BLaER1 treated with 17β-estradiol and CSF1 and Interleukin-3, amounts not matched to agents 10 nM and 100 nM (cell line): ENCODE measurements at regions not wholly inside any gene's neighbourhood (a gene's known extent, or its start where the extent isn't known, plus 50 kb on each side); places are given as distances from the start of the nearest gene placed in this dataset.

ENCODE experiments used
- H3K27ac ChIP-seq, 11 experiments: shearing (Covaris generic); formaldehyde crosslinking; 2 replicates each; pipeline ENCODE4 v1.8.1; 2022
- H3K27me3 ChIP-seq, 11 experiments: shearing (Covaris generic); formaldehyde crosslinking; 2 replicates each; pipeline ENCODE4 v1.8.1; 2022
- H3K36me3 ChIP-seq, 11 experiments: shearing (Covaris generic); formaldehyde crosslinking; 2 replicates each; pipeline ENCODE4 v1.8.1; 2022
- H3K4me1 ChIP-seq, 10 experiments: shearing (Covaris generic); formaldehyde crosslinking; 2 replicates each; pipeline ENCODE4 v1.8.1; 2022
- H3K4me2 ChIP-seq, 11 experiments: shearing (Covaris generic); formaldehyde crosslinking; 2 replicates each; pipeline ENCODE4 v1.8.1; 2022
- H3K4me3 ChIP-seq, 10 experiments: shearing (Covaris generic); formaldehyde crosslinking; 2 replicates each; pipeline ENCODE4 v1.8.1; 2022
- H3K9ac ChIP-seq, 11 experiments: shearing (Covaris generic); formaldehyde crosslinking; 2 replicates each; pipeline ENCODE4 v1.8.1; 2022
- H3K9me3 ChIP-seq, 11 experiments: shearing (Covaris generic); formaldehyde crosslinking; replicated peaks in 1 of 11; 2 replicates each; pipeline ENCODE4 v1.8.1; 2022
- H4K20me1 ChIP-seq, 11 experiments: shearing (Covaris generic); formaldehyde crosslinking; 2 replicates each; pipeline ENCODE4 v1.8.1; 2022
- Cebpa-rat ChIP-seq, 11 experiments: shearing (Covaris generic); IDR thresholded peaks; 2 replicates each; pipeline ENCODE4 v1.8.1; 2022

DNA sequence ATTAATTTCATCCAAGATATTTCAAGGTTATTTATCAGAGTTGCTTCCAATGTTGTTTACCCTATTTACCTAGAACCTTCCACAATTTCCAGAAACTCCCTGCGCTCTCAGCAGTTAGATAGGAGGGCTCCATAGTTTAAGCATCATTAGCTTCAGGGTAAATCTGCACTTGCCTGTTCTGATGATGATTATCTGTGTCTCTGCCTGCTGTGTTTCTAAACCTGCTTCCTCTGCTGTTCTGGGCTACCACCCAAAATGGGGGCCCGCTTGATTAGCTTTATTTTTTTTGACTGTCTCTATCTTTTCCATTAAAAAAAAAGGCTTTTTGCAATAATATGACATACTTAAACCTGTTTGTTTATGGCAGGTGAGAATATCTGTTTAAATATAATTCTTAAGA is 472.4 kb downstream of the DIPK2A start:
- Histone ChIP-seq H3K9ac (no peak overlapping the region), H3K27ac (no peak overlapping the region), H3K4me2 (no peak overlapping the region), H3K4me1 (no peaks in the 10 kb centered on the region), H3K36me3 (no peaks in the 10 kb centered on the region), H3K9me3 (no peaks in the 10 kb centered on the region), H3K27me3 (no peaks in the 10 kb centered on the region), H3K4me3 (no peak overlapping the region), H4K20me1 (no peaks in the 10 kb centered on the region)
- no peak for TF ChIP-seq Cebpa-rat (IDR thresholded peaks at IDR 0.05)

DNA sequence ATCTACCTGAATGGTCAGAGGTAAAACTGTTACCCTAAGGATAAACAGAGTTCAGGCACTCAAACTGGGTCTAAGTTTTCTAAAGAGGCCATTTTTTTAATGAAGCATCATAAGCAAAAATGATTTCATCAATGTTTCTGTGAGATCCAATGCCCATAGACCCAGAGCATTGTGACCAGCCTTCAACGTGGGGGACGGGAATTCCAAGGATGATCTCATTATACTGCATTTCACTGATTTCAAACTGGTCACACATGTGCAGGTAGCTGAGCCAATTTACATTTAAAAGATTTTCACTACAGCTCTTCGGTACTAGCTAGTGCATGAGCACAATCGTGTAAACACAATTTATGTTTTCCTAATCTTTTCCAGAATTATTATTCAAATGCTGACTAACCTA is 472.9 kb downstream of the DIPK2A start:
- H4K20me1 ChIP-seq = no peaks in the 10 kb centered on the region
- TF ChIP-seq Cebpa-rat (IDR thresholded peaks at IDR 0.05) = no peak
- no peak overlapping the region for H3K4me3 ChIP-seq
- H3K9ac ChIP-seq = no peak overlapping the region
- no peaks in the 10 kb centered on the region for H3K36me3 ChIP-seq
- no peak overlapping the region for H3K27ac ChIP-seq
- no peaks in the 10 kb centered on the region for H3K9me3 ChIP-seq
- H3K4me1 ChIP-seq = no peaks in the 10 kb centered on the region
- H3K27me3 ChIP-seq = no peaks in the 10 kb centered on the region
- no peak overlapping the region for H3K4me2 ChIP-seq

DNA sequence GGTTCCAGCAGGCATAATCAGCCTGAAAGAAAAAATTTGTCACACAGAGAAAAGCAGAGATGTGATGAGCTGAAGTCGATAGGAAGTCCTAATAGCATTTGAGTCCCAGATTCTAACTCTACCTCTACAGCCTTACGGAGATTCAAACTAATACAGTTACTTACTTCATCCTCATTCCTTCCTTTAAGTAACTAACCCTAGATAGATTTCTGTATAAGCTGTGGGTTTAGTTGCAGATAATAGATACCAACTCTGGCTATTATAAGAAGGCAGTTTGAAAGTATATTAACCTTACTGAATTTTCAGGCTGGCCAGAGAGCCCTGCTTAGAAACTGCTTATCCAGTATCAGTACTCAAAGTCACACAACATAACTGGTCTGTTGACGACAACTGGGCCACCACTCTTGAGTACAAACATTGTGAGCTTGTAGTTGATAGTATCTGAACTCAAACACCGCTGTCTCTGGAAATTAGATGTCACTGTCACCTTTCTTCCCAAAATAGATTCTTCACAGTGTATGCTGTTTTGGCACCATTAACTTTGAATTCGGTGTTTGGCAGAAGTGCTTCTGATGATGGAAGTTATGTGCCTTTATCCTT is 484.3 kb downstream of the DIPK2A start:
- H3K27ac ChIP-seq = no peak overlapping the region
- H3K36me3 ChIP-seq = no peaks in the 10 kb centered on the region
- no peaks in the 10 kb centered on the region for H3K9me3 ChIP-seq
- H3K27me3 ChIP-seq = no peaks in the 10 kb centered on the region
- no peaks in the 10 kb centered on the region for H3K4me1 ChIP-seq
- H3K9ac ChIP-seq = no peak overlapping the region
- H3K4me3 ChIP-seq = no peak overlapping the region
- no peak for TF ChIP-seq Cebpa-rat (IDR thresholded peaks at IDR 0.05)
- H3K4me2 ChIP-seq = no peak overlapping the region
- H4K20me1 ChIP-seq = no peaks in the 10 kb centered on the region

DNA sequence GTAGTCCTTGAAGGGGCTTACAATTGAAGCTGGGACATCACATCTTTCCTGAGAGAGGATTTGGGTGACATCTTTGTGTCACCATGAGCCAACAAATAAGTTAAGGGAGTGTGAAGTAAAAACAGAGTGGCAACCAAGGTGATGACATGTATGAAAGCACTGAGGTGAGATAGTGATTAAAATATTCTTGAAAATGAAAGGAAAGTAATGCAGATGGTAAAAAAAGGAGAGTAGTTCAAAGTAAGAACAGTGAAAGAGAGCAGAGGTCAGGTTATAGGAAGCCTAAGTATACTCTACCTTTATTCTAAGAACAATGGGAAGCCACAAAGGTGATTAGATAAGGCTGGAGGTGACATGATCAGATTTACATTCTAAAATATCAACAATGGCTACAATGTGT is 486.1 kb downstream of the DIPK2A start:
- Histone ChIP-seq H3K4me1 (no peaks in the 10 kb centered on the region), H4K20me1 (no peaks in the 10 kb centered on the region), H3K36me3 (no peaks in the 10 kb centered on the region), H3K9ac (no peak overlapping the region), H3K27ac (no peak overlapping the region), H3K4me3 (no peak overlapping the region), H3K27me3 (no peaks in the 10 kb centered on the region), H3K9me3 (no peaks in the 10 kb centered on the region), H3K4me2 (no peak overlapping the region)
- no peak for TF ChIP-seq Cebpa-rat (IDR thresholded peaks at IDR 0.05)

DNA sequence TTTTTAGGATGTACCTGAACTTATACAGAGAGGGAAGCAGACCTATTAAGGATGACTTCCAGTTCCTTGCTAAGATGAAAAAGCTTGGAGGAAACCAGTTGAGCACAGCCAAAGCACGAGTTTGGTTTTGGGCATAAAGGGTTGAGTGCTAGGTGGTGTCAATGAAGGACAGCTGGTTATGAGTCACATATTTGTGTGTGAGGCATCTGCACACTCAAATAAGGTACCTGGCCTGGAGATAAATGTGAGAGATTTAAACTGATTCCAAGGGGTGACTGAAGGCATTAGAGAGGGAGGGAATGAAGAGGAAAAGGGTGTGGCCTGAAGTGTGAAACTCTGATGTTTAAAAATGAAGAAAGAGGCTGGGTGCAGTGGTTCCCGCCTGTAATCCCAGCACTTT is 486.7 kb downstream of the DIPK2A start:
- no peaks in the 10 kb centered on the region for H3K27me3 ChIP-seq
- no peaks in the 10 kb centered on the region for H4K20me1 ChIP-seq
- no peaks in the 10 kb centered on the region for H3K9me3 ChIP-seq
- no peak overlapping the region for H3K4me3 ChIP-seq
- H3K4me2 ChIP-seq = no peak overlapping the region
- no peak for TF ChIP-seq Cebpa-rat (IDR thresholded peaks at IDR 0.05)
- no peak overlapping the region for H3K9ac ChIP-seq
- no peak overlapping the region for H3K27ac ChIP-seq
- H3K36me3 ChIP-seq = no peaks in the 10 kb centered on the region
- H3K4me1 ChIP-seq = no peaks in the 10 kb centered on the region

DNA sequence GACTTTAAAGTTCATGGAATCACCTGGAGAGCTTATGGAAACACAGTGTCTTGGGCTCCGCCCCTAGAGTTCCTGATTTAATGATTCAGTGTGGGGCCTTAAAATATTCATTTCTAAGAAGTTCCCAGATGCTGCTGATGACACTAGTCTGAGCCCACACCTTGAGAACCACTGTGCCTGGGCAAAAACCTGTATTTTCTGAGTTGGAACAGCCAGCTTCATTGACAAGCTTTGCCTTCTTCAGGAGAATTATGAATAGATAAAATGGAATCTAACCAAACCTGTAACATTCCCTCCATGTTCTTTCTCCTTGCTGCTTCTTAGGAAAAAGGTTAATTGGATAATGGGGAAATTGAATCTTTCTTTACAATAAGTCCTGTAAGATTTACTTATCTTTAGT is 490.7 kb downstream of the DIPK2A start:
- H3K4me3 ChIP-seq = no peak overlapping the region
- H3K36me3 ChIP-seq = no peaks in the 10 kb centered on the region
- H3K27me3 ChIP-seq = no peaks in the 10 kb centered on the region
- no peaks in the 10 kb centered on the region for H4K20me1 ChIP-seq
- no peak overlapping the region for H3K27ac ChIP-seq
- no peaks in the 10 kb centered on the region for H3K4me1 ChIP-seq
- H3K9ac ChIP-seq = no peak overlapping the region
- TF ChIP-seq Cebpa-rat (IDR thresholded peaks at IDR 0.05) = no peak
- no peak overlapping the region for H3K4me2 ChIP-seq
- H3K9me3 ChIP-seq = no peaks in the 10 kb centered on the region

DNA sequence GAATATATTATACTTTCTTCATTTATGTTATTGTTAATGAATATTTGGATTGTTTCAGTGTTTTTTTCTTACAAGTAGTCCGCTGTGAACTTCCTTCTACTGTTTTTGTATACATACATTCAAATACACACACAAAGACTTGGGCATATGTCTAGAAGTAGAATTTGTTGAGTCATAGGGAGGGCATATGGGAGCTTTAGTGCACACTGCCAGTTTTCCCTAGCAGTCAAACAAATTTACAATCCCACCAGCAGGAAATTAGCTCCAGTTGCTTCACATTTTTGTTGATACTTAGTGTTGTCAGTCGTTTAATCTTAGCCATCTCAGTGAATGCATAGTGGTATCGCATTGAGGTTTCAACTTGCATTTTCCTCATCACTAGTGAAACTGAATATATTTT is 492.3 kb downstream of the DIPK2A start:
- no peaks in the 10 kb centered on the region for H3K36me3 ChIP-seq
- H3K4me1 ChIP-seq = no peaks in the 10 kb centered on the region
- H3K27ac ChIP-seq = no peak overlapping the region
- no peak overlapping the region for H3K4me2 ChIP-seq
- H3K27me3 ChIP-seq = no peaks in the 10 kb centered on the region
- H3K4me3 ChIP-seq = no peak overlapping the region
- H3K9me3 ChIP-seq = no peaks in the 10 kb centered on the region
- H3K9ac ChIP-seq = no peak overlapping the region
- TF ChIP-seq Cebpa-rat (IDR thresholded peaks at IDR 0.05) = no peak
- no peaks in the 10 kb centered on the region for H4K20me1 ChIP-seq

DNA sequence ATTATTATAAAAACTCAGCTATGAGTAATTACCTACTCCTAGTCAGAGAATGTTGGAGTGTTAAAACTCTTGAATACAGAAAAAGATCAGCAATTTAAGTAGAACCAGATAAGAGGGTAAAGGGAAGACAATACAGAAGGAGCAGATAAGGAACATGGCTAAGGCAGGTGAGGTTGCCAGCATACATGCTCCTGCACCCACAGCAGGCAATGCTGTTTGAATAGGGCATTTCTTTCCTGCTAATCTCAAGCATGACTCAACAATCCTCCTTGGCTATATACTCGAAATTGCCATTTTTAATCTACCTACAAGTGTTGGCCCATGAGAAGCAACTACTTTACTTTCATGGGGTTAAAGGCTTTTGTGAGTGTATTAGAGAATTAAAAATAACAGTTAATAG is 494.5 kb downstream of the DIPK2A start:
- H3K27ac ChIP-seq = no peak overlapping the region
- no peak overlapping the region for H3K4me3 ChIP-seq
- no peaks in the 10 kb centered on the region for H3K27me3 ChIP-seq
- H3K4me2 ChIP-seq = no peak overlapping the region
- no peaks in the 10 kb centered on the region for H3K4me1 ChIP-seq
- no peak overlapping the region for H3K9ac ChIP-seq
- H4K20me1 ChIP-seq = no peaks in the 10 kb centered on the region
- H3K36me3 ChIP-seq = no peaks in the 10 kb centered on the region
- no peaks in the 10 kb centered on the region for H3K9me3 ChIP-seq
- TF ChIP-seq Cebpa-rat (IDR thresholded peaks at IDR 0.05) = no peak

DNA sequence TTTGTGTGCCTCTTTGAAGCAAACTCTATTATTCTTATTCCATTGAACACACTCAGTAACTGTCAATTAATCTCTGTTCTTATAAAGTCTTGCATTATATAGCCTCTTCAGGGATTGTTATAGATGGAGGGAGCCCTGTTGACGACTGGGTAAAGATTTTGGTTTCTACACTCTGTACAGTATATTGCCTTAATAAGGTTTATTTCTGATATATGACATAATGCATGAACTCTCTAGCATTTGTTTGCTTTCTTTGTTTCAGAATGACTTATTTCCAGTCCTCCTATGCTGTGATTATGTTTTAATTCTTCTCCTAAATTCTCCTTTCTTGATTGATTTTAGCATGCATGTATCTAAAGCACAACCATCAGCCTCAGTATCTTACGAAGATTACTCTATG is 494.9 kb downstream of the DIPK2A start:
- Histone ChIP-seq H3K9ac (no peak overlapping the region), H3K4me1 (no peaks in the 10 kb centered on the region), H3K9me3 (no peaks in the 10 kb centered on the region), H3K36me3 (no peaks in the 10 kb centered on the region), H3K4me2 (no peak overlapping the region), H3K27me3 (no peaks in the 10 kb centered on the region), H4K20me1 (no peaks in the 10 kb centered on the region), H3K4me3 (no peak overlapping the region), H3K27ac (no peak overlapping the region)
- TF ChIP-seq Cebpa-rat (IDR thresholded peaks at IDR 0.05) = no peak

DNA sequence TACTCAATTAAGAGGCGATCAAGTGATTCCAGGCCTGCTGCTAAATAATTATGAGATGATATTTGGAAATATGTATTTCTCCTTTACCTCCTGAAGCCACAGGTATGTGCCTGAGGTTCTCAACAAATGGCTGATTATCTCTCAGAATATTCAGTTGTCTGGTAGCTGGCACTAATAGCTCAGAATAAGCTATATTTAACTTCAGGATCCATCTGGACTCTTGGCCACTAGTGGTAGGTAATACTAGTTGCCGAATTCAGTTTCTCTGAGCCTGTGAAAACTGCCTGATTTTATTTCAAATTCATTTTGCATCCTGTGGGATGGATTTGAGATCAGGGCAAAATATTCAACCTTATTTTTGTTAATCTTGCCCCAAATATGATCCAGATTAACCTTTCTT is 499.0 kb downstream of the DIPK2A start:
- Histone ChIP-seq H3K4me3 (no peak overlapping the region), H3K9me3 (no peaks in the 10 kb centered on the region), H4K20me1 (no peaks in the 10 kb centered on the region), H3K4me1 (no peaks in the 10 kb centered on the region), H3K9ac (no peak overlapping the region), H3K27ac (no peak overlapping the region), H3K36me3 (no peaks in the 10 kb centered on the region), H3K27me3 (no peaks in the 10 kb centered on the region), H3K4me2 (no peak overlapping the region)
- TF ChIP-seq Cebpa-rat (IDR thresholded peaks at IDR 0.05) = no peak

DNA sequence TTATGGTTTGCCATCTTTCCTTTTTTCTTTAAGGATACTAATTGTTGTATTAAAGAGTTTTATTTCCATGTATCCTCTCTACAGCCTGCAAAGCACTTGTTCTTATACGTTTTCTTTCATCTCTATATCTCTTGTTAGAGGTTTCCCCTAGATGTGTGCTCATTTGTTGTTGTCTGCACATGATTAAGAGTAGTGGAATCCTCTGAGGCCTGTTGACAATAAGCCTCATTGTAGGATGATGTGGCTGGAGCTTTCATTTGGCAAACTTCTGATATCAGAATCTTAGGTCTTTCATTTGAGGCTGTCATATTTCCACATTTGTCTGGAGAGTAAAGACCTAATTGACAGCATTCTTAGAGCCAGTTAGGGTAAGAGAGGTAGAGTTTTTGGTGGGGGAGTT is 506.0 kb downstream of the DIPK2A start:
- TF ChIP-seq Cebpa-rat (IDR thresholded peaks at IDR 0.05) = no peak
- H3K4me1 ChIP-seq = no peaks in the 10 kb centered on the region
- no peaks in the 10 kb centered on the region for H3K27me3 ChIP-seq
- H3K9me3 ChIP-seq = no peaks in the 10 kb centered on the region
- H3K27ac ChIP-seq = no peak overlapping the region
- H3K36me3 ChIP-seq = no peaks in the 10 kb centered on the region
- H3K4me2 ChIP-seq = no peak overlapping the region
- H3K9ac ChIP-seq = no peak overlapping the region
- no peak overlapping the region for H3K4me3 ChIP-seq
- H4K20me1 ChIP-seq = no peaks in the 10 kb centered on the region
